Uterus (tissue), 3 donors: ENCODE measurements at regions not wholly inside any gene's neighbourhood (a gene's known extent, or its start where the extent isn't known, plus 50 kb on each side); places are given as distances from the start of the nearest gene placed in this dataset.

Experiments
- DNase-seq, 2 donors: peaks; one replicate each; pipeline ENCODE4 v3.0.0-alpha.2; 2019 to 2020
- H3K27ac ChIP-seq, 2 donors: fragments of 200-600 bp; sonication (generic); 1 replicate in 1 of 2; 2 replicates in 1 of 2; pipeline ENCODE4 v1.5.1; 2016 to 2018
- H3K27me3 ChIP-seq, 2 donors: fragments of 200-600 bp; sonication (generic); one replicate each; pipeline ENCODE4 v1.5.1; 2018 to 2019; ENCODE audit warnings: control low read depth in 1 of 2
- H3K36me3 ChIP-seq, 2 donors: fragments of 200-600 bp; sonication (generic); one replicate each; pipeline ENCODE4 v1.5.1; 2019; ENCODE audit warnings: control low read depth in 1 of 2
- H3K4me1 ChIP-seq, 2 donors: fragments of 200-600 bp; sonication (generic); one replicate each; pipeline ENCODE4 v1.5.1; 2018 to 2019; ENCODE audit warnings: control low read depth in 1 of 2
- H3K4me3 ChIP-seq, 2 donors: fragments of 200-600 bp; sonication (generic); 1 replicate in 1 of 2; 2 replicates in 1 of 2; pipeline ENCODE4 v1.5.1; 2018 to 2019; ENCODE audit warnings: mild to moderate bottlenecking in 1 of 2
- H3K9me3 ChIP-seq, 2 donors: fragments of 200-600 bp; sonication (generic); one replicate each; pipeline ENCODE4 v1.5.1; 2019; ENCODE audit warnings: control low read depth in 1 of 2
- CTCF ChIP-seq, 4 experiments: fragments of 200-600 bp in 2 of 4; fragments of 450-650 bp in 2 of 4; sonication (generic) in 2 of 4; IDR thresholded peaks; one replicate each; pipeline ENCODE4 v1.5.1; 2016 to 2019; ENCODE audit warnings: antibody characterized with exemption in 4 of 4, mild to moderate bottlenecking in 2 of 4, moderate library complexity in 1 of 4
- POLR2A ChIP-seq, 2 donors: fragments of 450-650 bp; IDR thresholded peaks; one replicate each; pipeline ENCODE4 v1.6.1; 2016; ENCODE audit warnings: antibody characterized with exemption in 2 of 2, mild to moderate bottlenecking in 1 of 2, moderate library complexity in 1 of 2
- intact Hi-C: fragments of 100-400 bp; cut with DNase I; formaldehyde crosslinking; loops from one replicate; pipeline ENCODE4 v1.15.1; 2023; ENCODE audit warnings: low total_unique reads
- donor health status: DM: yes; HTN: yes; CAD: no.

DNA sequence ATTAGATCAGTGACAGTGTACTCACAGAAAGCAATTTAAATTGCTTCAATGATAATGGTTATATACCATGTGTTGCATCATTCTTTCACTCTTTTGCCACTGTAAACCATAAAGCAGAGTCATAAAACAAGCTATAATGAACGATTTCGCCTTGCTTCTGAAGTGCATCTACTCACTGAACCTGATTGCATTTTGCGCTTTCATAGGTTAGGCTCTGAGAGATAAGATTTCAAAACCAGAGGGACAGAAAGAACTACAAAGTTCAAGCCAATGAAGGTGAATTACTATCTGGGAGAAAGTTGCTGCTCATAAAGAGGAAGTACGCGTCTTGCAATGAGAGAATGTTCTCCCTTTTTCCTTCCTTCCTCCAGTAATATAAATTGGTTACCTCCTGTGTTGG lies 412.7 kb downstream of the CETN3 start:
- TF ChIP-seq POLR2A (IDR thresholded peaks at IDR 0.05) (no peak), CTCF (IDR thresholded peaks at IDR 0.05) (no peak)
- intact Hi-C loops = no loop called here
- Histone ChIP-seq H3K9me3 (no peaks in the 10 kb centered on the region), H3K4me3 (no peak overlapping the region), H3K27me3 (no peaks in the 10 kb centered on the region), H3K36me3 (no peaks in the 10 kb centered on the region), H3K4me1 (no peaks in the 10 kb centered on the region), H3K27ac (no peak overlapping the region)
- no peak for DNase-seq

GRCh38 chr5:89996335-89996734 lies 413.2 kb downstream of the CETN3 start:
- no peak overlapping the region for H3K4me3 ChIP-seq
- TF ChIP-seq CTCF (IDR thresholded peaks at IDR 0.05) (no peak), POLR2A (IDR thresholded peaks at IDR 0.05) (no peak)
- no peak for DNase-seq
- H3K36me3 ChIP-seq = no peaks in the 10 kb centered on the region
- H3K9me3 ChIP-seq = no peaks in the 10 kb centered on the region
- no peaks in the 10 kb centered on the region for H3K4me1 ChIP-seq
- H3K27me3 ChIP-seq = no peaks in the 10 kb centered on the region
- no peak overlapping the region for H3K27ac ChIP-seq
- intact Hi-C loops = no loop called here

- no peak for DNase-seq
- Histone ChIP-seq H3K36me3 (no peaks in the 10 kb centered on the region), H3K4me1 (no peaks in the 10 kb centered on the region), H3K27ac (no peak overlapping the region), H3K9me3 (no peaks in the 10 kb centered on the region), H3K27me3 (no peaks in the 10 kb centered on the region), H3K4me3 (no peak overlapping the region)
- TF ChIP-seq POLR2A (IDR thresholded peaks at IDR 0.05) (no peak), CTCF (IDR thresholded peaks at IDR 0.05) (no peak)
- intact Hi-C loops = no loop called here
These were observed 415.3 kb downstream of the CETN3 start for GRCh38 chr5:89994266-89994665.

DNA sequence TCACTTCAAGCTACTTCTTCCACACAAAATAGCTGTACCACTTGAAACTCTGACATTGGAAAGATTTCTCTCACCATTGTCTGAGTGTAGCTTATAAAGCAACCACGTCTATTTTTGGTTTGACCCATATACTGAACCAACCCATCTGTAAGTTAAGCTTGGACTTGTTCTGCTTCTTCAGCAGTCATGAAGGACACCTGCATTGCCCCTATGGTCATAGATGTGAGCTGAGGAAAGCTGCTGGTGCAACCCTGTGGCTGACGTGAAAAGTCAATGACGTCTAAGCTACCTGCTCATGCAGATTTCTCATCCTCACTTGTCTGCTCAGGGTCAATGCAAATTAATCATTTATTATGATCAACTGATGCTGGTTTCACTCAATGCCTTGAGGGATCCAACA lies 417.4 kb downstream of the CETN3 start:
- Histone ChIP-seq H3K9me3 (no peaks in the 10 kb centered on the region), H3K27me3 (no peaks in the 10 kb centered on the region), H3K4me3 (no peak overlapping the region), H3K4me1 (peaks cover 0 to 7% of the 10 kb centered on the region in 2 donors), H3K27ac (no peak overlapping the region), H3K36me3 (no peaks in the 10 kb centered on the region)
- TF ChIP-seq CTCF (IDR thresholded peaks at IDR 0.05) (no peak), POLR2A (IDR thresholded peaks at IDR 0.05) (no peak)
- intact Hi-C loops = no loop called here
- DNase-seq = no peak

- Histone ChIP-seq H3K4me1 (peaks cover 0 to 7% of the 10 kb centered on the region in 2 donors), H3K27me3 (no peaks in the 10 kb centered on the region), H3K36me3 (no peaks in the 10 kb centered on the region), H3K27ac (no peak overlapping the region), H3K4me3 (no peak overlapping the region), H3K9me3 (no peaks in the 10 kb centered on the region)
- intact Hi-C loops = no loop called here
- DNase-seq = no peak
- TF ChIP-seq CTCF (IDR thresholded peaks at IDR 0.05) (no peak), POLR2A (IDR thresholded peaks at IDR 0.05) (no peak)
These were observed 418.0 kb downstream of the CETN3 start for GRCh38 chr5:89991592-89991991.
